Activated CD8-positive, alpha-beta memory T cell treated with anti-CD3 and anti-CD28 coated beads for 48 hours (primary cell): ENCODE measurements at regions not wholly inside any gene's neighbourhood (a gene's known extent, or its start where the extent isn't known, plus 50 kb on each side); places are given as distances from the start of the nearest gene placed in this dataset.
"Not testable (repeated sequence)": the region's sequence is repeated elsewhere in the genome, so short reads cannot be mapped to it uniquely, and the experiment has no call there.

ENCODE experiments used
- DNase-seq, 3 experiments: peaks; one replicate each; pipeline ENCODE4 v3.0.0-alpha.2; 2020; ENCODE audit warnings: low read depth in 2 of 3, low spot score in 2 of 3

GRCh38 chr7:26060733-26061677 is 91.0 kb upstream of the NFE2L3 start:
- no peak for DNase-seq

DNA sequence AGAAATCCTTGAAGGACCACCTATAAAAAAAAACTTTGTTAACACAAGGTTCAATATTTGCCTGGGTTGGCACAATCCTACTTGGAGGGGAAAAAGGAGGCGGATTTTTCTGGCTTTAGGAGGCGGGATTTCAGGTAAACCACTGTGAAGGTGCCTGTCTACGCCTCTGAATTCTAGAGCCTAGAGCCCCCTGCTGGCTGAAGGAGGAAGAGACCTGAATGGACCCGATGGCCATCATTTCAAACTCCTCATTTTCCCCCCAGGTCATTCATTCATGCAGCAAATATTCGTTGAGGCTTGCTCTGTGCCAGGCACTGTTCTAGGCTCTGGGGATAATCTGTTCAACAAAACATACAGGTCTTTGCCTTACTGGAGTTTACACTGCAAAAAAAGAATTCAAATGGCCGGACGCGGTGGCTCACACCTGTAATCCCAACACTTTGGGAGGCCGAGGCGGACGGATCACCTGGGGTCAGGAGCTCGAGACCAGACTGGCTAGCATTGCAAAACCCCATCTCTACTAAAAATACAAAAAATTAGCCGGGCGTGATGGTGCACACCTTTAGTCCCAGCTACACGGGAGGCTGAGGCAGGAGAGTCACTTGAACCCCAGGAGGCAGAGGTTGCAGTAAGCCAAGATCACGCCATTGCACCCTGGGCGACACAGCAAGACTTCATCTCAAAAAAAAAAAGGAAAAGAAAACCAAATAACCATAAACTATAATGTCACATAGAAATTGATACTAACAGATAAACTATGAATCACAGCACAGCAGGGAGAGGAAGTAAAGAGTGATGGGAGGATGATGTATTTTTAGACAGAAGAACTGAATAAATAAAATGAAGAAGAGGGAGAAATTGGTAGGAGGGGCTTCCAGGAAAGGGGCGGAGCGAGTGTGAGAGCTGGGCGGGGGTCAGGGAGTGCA is 90.1 kb upstream of the NFE2L3 start:
- peak; percentile 18 to 46 (median 31) for DNase-seq

DNA sequence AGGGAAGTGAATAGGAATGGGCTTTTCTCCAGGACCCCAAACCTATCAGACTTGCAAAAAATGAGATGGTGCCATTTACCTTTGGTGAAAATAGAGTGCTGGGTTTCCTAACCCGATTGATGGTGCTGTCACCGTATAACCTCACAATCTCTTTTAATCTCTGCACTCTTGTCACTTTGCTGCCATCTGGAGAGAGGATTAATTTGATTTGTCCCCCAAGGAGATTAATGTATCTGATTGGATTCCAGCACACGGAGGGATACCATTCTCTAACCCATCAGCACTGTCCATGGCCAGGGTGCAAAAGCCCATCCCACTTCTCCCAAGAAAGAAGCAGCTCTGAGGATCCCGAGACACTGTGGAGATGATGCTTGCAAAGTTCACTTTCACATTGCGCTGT is 86.3 kb upstream of the NFE2L3 start:
- DNase-seq: no peak

GRCh38 chr7:26066736-26067135 is 85.3 kb upstream of the NFE2L3 start:
- no peak for DNase-seq

GRCh38 chr7:26070290-26070689 is 81.7 kb upstream of the NFE2L3 start:
- DNase-seq: no peak

DNA sequence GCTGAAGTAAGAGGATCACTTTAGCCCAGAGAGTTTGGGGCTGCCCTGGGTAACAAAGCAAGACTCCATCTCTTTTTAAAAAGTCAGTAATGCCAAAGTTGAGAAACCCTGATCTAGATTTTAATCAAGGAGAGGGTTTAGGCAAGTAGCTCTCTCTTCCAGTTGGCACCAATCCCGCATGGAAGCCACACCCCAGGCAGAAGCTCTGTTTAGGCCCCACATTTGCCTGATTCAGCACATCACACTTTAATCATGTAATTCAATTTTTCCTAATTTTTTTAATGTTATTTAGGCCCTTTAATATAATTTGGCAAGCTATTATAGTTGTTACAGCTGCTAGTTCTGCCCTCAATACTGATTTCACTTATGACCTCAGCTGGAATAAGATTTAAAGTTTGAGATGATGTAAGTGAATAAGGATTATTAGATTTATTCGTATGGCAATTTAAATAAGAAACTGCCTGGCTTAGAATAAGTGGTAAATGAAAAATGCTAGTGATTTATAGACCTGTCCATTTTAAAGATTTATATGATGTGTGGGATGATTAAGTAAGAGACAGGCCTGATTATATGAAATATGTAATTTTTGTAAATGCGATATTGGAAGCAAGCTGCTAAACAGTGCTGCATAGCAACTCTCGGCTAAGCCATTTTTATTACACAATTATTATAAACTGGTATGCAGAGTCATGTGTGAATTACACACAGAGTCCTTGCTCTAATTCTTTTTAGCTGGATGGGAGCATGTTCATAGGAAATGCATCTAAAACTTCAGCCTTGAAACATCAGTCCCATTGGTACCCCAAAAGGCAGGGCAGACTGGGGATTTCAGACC is 80.2 kb upstream of the NFE2L3 start:
- no peak for DNase-seq

GRCh38 chr7:26073041-26073440 is 79.0 kb upstream of the NFE2L3 start:
- no peak for DNase-seq

- DNase-seq: no peak
These were observed 77.1 kb upstream of the NFE2L3 start for GRCh38 chr7:26074919-26075318.

- no peak for DNase-seq
These were observed 75.3 kb upstream of the NFE2L3 start for GRCh38 chr7:26076691-26077090.

DNA sequence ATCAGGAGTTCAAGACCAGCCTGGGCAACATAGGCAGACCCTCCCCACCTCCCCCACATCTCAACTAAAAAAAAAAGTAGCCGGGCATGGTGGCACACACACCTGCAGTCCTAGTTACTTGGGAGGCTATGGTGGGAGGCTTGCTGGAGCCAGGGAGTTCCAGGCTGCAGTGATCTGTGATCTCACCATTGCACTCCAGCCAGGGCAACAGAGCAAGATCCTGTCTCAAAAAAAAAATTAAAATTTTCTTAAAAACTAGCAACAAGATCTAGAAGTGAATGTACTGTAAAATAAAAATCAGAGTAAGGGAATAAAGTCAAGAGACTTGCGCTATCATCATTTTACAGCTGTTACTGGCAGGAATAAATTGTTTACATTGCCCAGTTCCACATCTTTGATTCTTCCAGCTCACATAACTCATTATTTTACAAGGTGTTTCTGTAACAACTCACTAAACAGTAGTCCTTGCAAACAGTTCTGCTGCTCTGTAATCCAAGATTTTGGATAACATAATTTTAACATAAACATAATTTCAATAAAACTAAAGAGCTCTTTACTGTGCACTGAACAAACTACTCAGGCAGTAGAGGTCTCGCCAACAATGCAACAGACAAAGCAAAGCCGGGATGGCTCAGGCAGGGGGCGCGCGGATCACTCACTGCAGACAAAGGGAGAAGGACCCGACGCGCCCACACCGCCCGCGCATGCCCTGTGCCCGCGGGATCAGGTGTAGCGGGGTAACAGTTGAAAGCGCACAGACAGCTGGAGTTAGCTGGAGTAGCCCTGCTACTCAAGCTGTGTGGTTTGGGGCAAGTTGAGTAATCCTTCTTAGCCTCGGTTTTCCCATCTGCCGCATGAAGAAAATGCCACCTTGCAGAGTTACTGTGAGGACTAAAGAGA is 73.3 kb upstream of the NFE2L3 start:
- peak; percentile 43 to 58 (median 49) for DNase-seq

GRCh38 chr7:26081638-26082037 is 70.4 kb upstream of the NFE2L3 start:
- DNase-seq: no peak

DNA sequence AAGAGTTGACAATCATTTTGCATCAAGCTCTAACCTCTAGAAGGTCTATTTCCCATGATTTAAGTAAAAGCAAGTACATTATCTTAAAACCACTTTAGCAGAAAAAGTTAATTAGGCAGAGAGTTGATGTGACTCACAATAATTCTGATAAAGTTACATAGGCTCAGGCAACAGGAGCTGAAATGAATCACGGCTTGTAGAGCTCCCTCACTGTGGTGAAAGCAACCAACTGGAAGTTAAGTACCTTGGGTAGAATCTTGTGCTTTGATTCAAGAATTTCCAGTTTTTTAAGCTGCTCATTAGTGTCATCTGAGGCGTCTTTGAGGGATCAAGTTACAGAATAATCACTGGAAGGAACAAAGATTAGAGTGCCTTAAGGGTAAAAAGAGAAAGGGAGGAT is 68.9 kb upstream of the NFE2L3 start:
- no peak for DNase-seq

DNA sequence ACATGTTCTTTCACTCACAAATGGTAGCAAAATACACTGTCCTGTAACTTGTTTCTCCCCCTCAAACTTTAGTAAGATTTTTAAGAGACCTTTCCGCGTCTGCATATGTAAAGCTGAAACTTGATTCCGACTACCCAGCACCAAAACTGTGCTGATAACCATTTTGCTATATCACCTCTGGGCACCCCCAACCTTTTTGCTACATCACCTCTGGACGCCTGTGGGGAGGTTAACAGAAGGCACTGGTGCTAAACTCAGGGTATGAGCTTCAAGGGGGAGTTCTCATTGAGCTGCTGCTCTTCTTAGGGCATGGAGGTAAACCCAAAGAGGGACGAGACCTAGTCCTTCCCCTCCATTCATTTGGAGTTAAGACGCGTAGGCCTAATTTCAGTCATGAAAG is 67.6 kb upstream of the NFE2L3 start:
- DNase-seq: no peak

DNA sequence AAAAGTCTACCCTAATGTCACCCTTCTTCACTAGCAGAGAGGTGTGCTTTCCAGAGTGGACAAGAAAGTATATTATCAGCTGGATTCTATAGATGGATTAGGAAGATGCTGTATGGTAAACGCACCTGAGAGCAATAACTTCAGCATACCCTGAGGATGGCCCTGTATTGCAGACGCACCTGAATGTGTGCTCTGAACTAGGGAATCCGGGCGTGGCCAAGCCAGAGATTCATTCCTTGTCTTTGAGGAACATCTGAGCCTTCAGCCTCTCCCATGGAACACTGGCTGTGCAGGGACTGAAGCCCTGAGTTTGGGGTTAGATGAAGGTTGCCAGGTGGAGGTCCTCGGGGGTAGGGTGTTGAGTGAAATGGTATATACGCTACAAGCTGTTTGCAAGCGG is 66.2 kb upstream of the NFE2L3 start:
- no peak for DNase-seq

- no peak for DNase-seq
These were observed 64.5 kb upstream of the NFE2L3 start for GRCh38 chr7:26087321-26088091.

- DNase-seq: not testable (repeated sequence)
These were observed 62.5 kb upstream of the NFE2L3 start for GRCh38 chr7:26089469-26089868.

DNA sequence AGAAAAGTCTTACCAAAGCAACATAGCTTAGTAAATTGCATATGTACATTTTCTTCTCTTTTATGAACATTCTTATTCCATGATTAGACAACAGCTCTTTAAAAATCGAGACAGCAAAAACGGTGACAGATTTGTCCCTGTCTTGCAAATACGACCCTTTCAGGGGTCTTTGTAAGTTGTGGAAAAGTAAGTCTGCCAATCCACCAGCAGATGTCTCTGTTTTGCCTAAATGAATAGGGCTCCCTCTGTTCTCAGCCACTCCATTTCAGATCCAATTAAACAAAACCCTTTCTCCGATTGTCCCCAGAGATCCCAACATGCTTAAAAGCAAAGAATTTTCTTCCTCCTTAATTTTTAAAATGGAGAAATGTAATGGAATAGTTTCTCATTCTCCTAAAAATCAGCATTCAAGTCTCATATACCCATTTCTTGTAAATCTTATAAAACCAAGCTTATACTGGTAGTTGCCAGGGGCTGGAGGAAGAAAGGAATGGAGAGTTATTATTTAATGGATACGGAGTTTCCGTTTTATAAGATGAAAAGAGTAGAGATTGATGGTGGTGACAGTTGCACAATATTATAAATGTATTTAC is 61.0 kb upstream of the NFE2L3 start:
- DNase-seq: no peak

DNA sequence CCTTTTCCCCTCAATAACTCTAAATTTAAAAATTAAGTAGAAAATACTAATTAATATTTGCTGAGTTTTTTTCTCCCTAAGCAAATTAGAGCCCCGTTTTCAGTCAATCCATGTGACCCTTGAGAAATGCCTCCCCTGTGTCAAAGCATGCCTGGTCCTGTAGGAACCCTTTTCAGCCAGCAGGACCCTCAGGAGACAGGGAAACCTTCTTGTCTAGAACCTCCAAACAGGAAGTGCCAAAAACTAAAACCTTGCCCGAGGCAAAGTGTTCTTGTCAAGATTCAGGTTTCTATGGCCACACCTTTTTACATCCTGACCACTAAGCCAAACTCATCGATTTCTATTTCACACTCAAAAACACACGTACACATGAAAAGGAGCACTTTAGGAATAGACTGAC is 60.1 kb upstream of the NFE2L3 start:
- DNase-seq: no peak

- DNase-seq: no peak
These were observed 59.0 kb upstream of the NFE2L3 start for GRCh38 chr7:26093023-26093422.
